GM19463 (cell line): ENCODE measurements at regions not wholly inside any gene's neighbourhood (a gene's known extent, or its start where the extent isn't known, plus 50 kb on each side); places are given as distances from the start of the nearest gene placed in this dataset.
A peak's percentile ranks its signal among the peaks of the same experiment; 100 is the strongest.

Source experiments
- ATAC-seq: cut with Tn5 transposase; IDR thresholded peaks from one replicate; pipeline ENCODE4 v1.9.1; 2021; ENCODE audit warnings: mild to moderate bottlenecking, moderate library complexity; ENCODE audit not compliant: unreplicated experiment

DNA sequence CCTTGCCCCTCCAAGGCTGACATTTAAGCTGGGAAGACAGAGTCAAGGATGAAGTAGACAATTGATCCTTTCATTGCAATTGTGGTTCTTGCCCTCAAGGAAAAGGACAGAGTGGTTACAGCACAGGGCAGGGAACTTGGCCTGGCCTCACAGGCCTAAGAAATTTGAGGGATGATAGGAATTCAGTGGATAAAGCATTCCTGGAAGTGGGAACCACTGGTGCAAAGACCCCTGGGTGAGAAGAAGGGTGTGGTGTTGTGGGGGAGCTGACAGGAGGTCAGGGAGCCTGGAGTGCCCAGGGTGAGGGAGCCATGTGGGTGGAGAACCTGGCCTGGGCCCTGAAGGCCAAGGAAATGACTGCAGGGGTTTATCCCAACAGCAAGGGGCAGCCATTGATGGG is 287.4 kb downstream of the UACA start:
- ATAC-seq: no peak

DNA sequence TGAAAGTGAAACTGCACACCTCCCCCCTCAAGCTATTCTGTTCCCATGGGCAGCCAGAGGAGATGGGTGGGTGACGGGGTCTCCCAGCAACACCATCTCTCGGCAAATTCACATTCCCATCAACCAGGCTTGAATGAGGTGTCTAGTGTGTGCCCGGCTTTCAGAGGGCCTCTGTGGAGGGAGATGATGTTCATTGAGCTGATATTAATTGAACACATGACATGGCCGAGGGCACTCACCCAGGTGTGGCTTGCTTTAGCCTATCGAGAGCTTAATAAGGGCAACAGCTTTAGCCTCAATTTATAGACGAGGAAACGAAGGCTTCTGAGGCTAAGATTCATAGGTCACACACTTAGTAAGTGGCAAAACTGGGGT is 288.0 kb downstream of the UACA start:
- ATAC-seq: no peak

DNA sequence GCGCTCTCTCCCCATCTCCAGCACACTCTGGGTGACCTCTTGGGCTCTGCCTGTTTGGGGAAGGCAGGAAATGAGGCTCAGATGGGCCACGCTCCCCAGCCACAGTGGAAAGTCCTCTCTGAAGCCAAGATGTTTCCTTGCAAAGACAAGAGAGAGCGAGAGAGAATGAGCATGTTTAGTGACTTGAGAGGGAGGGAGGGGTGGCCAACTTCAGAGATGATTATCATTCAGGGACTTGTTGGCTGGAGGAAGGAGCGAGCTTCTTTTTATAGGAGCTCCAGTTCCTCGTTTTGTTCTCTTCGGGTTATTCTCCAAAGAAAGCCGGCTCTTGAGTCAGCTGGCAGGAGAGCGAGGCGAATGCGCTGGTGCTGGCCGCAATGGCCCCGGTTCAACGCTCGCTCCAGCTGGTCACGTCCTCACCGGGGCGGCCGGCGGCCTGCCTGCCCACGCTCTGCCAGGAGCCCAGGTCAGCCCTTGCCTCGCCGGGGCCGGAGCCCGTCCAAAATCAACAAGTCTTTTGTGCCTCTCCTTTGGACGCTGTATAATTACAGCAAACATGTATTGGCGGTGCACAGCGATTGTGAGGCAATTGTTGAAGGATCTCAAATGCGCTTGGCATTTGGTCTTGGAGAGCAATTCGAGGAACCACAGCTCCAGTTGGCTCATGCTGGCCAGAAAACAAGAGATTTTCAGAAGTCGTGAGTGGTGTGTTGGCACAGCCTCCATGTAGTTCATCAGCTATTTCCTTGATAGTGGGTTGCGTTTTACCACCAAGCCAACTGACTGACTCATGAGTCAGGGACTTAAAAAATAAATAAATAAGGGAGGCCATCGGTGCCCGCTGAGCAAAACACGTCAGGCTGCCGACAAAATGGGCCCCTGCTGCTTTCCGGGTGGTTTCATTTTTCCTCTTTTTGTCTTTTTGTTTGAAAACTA is 288.6 kb downstream of the UACA start:
- no peak for ATAC-seq

DNA sequence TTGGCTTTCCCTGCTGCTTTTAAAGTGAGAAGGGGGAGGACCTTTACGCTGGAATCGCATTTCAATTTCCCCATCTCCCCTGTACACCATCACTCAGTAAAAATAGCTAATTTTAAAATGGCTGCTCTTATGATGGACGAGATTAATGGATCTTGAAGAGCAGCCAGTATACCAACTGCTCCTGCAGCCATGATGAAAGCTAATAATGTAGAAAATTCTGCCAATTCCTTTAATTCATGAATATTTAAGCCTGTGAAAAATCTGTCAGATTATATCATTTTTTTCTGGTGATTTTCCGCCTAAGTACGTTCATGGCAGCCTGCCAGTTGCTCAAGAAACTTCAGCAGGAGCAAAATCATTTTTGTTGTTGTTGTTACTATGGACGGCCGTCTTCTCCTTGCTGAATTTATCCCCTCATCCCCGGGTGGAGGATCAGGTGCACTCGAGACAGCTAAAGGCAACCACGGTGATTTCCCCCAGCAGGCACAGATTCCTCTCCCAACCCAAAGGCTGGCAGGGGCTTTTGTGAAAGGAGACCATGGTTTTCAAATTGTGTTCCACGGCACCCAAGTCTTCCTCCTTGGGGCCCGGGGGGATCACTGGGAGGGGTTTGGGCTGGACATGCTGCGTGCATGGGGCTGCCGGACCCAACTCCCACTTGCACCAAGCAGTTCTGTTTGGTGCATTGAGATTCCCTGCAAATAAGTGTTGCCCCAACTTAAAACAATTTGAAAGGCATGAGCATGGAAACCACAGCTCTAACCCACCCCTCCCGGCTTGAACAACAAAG is 289.6 kb downstream of the UACA start:
- ATAC-seq: no peak

DNA sequence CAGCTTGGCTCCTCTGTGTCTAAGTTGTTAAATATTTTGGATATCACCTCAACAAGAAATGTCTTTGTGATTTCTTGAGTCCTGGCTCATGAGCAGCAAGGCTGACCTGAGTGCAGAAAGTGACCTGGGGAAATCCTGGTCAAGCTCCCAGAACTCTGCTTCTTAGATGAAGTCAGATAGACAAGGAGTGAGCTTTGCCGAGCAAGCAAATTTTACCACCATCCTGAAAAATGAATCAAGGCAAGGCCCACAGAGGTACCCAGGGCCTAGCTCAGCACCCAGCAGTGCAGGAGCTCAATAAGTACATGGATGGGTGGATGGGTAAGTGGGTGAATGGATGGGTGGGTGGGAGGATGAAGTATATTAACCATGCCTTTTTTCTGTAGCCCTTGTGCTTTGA is 291.8 kb downstream of the UACA start:
- no peak for ATAC-seq

DNA sequence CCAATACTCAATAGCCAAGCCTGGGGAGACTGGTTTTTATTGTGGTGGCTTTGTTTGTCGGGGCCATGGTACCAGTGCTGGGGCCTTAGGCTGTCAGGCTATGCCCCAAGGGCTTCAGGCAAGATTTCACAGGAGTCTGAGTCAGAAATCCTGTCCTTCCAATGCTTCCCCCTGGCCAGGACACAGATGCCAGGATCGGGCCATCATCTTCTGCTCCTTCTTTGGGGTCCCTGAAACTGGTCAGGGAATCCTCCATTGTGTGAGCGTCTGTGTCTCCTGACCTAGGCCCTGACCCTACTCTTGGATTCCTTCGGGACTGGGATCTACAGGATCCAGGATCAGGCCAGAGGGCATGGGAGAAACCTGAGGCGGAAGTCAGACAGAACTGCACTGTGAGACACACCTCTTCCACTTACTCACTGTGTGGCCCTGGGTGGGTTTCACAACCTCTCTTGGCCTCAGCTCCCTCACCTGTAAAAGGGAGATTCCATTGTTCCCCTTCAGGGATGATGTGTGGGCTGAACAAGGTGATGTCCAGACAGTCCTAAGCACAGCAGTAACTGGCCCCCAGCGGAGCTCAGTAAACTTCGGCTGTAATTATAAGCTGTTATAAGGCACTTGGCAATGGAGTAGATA is 292.7 kb downstream of the UACA start:
- ATAC-seq: no peak

DNA sequence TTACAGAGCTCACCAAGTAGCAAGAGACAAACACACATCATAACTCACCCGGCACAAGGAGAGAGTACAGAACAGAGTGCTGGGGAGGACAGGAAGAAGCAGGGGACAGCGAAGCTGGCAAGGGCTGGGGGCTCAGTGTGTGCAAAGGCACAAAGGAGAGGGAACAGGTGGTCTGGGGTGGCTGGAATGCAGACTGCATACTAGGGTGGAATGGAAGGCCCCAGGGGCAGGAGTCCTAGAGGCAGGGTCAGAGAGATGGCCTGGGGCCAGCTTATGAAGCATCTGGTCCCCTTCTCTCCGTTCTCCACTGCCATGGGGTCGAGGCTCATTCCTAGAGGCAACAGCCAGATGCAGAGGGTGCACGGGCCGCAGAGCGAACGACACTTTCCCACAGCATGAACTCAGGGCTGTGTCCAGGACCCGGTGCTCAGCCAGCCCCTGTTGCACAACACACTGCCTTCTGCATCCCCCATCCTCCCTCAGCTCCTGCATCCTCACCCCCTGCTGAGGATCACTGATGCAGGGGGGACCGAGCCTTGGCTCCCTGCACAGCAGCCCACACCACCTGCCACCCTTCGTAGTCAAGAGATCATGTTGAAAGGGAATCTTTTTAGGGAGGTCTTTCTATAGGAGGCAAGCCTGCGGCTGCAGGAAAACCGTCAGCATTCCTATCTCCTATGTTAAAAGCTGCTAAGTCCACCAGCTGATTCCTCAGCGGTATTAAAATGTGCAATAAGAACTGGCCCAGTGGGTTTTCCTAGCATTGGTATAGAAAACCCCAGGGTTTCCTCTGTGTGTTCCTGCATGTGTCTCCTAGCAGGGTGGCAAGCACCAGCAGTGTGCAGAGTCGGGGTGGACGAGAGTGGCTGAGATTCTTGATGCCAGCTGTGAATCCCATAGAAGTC is 293.5 kb downstream of the UACA start:
- no peak for ATAC-seq

DNA sequence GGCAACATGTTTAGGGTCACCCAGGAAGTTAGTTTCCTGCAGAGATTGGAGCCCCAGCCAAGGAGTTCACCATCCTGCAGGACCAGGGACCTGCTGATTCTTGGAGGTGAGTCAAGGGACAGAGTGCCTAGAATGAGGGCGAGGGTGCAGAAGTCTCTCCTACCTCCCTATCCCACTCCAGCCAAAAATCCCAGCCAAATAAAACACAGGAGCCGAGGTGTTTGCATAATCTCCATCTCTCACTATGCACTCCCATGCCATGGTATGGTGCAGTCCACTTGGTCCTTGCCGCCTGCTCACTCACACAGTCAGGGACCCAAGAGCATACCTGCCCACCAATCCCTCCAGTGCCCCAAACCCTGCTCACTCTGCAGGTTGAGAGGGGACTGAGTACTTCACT is 294.2 kb downstream of the UACA start:
- ATAC-seq: no peak

DNA sequence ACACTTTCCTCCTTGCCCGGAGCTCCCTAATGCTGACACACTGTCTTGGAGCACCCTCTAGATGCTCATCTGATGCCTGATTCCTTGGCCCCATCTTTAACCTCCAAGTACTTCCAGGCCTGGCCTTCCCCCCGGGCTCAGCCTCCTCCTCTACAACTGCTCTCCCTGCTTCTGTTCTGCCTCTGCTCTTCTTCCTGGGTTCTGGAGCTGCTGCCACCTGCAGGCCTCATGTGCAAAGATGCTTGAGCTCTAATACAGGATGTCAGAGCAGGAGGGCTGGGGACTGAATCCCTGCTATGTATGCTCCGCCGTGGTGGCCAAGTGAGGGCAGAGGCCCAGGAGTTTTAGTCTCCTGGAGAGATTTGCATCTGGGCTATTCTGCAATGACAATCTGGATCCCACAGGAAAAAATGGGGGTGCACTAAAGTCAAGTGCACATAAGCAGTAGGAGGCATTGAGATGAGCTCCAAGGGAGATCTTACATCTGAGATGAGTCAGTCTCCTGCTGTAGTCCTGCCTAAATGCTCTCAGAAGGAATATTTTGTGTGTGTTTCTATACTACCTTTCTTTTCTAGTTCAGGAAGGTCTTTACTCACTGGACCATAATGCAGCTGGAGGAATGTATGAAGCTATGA is 296.3 kb downstream of the UACA start:
- no peak for ATAC-seq

DNA sequence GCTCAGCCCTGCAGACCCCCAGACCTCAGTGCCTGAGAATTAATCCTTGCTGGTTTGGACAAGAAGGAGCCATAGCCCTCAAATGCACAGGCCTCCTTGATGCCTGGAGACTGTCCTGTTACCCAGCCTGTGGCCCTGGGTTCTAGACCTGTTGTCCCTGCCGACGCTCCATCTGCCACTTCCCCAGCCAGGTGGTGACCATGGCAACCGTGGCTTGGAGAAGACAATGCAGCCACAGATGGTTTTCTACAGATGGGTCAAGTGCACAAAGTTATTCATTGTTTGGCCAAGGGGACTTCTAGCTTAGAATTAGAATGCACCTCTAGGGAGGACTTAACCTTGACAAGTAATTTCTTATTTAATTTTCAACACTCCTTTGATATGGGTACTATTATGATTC is 297.1 kb downstream of the UACA start:
- no peak for ATAC-seq

DNA sequence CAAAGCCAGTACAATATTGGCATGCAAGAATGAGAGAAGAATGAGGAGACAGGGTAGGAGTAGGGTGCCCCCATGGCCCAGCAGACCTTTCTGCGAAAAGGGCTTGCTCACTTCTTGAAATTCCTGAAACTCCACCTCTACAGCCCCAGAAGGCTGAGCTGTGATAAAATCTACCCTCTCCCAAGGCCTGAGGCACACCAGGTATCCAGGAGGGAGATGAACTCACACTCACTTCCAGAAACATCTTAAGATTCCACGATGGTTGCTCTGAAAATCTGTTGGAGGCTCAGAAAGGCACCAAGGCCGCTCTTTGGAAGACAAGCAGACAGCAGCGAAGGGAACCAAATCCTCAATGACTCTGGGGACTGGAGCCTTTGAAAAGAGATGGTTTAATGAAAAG is 297.5 kb downstream of the UACA start:
- ATAC-seq: no peak

DNA sequence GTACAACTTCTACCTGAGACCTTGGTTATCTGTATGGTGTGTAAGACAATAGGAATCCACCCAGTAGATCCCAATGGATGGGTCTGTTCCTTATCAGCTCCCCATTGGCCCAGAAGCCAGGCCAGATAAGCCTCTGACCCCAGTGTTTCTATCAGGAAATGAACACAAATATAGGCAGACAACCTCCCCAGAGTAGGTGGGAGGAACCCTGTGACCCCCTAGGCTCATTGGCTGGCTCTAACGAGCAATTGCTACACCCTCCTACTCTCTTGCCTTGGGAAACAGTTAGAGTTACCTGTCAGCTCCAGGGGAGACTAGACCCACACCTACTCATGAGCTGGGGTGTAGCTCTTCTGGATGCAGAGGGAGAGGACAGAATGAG is 299.9 kb downstream of the UACA start:
- ATAC-seq: peak; percentile 18

DNA sequence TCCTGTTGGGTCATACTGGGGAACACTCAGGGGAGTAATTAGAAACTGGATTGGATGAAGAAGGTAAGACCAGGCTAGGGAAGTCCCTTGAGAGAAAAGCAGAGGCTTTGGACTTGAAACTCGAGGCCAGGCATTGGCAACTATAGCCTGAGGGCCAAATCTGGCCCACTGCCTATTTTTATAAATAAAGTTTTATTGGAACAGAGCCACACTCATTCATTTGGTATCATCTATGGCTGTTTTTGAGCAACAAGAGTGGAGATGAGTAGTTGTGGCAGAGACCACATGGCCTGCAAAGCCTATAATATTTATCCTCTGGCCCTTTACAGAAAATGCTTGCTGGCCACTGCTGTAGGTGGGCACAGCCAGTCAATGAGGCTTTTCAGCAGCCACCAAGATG is 301.4 kb downstream of the UACA start:
- ATAC-seq: no peak

DNA sequence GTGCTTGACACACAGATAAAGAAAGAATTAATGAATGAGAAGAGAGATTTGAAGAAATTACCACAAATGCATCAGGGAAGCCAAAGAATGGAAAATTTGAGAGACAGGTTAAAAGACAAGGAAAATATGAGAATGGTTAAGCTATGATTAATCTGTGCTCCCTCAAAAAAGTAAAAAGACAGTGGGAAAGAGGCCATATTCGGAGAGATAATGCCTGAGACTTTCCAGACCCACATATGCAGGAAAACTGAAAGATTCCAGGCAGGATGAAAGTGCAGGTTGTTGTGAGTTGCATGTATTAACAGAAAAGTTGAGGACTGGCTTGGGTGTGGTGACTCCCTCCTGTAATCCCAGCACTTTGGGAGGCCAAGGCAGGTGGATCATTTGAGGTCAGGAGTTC is 302.3 kb downstream of the UACA start:
- ATAC-seq: no peak

DNA sequence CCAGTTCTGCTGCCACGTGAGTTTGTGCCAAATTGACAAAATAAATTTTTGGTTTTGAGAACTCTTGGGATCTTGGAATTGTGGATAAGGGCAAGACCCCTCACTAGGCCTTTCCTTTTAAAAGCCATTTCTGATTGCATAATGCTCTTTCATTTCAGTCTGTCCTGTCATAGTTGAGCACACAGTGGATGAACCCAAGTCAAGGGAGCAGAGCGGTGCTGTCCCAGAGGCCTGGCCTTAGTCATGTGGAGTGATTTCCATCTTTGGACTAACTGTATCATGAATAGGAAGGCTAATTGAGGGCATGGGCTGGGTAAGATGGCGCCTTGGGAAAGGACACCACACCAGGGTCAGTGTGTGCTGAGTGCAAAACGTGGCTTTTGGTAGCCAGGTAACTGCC is 304.0 kb downstream of the UACA start:
- no peak for ATAC-seq

DNA sequence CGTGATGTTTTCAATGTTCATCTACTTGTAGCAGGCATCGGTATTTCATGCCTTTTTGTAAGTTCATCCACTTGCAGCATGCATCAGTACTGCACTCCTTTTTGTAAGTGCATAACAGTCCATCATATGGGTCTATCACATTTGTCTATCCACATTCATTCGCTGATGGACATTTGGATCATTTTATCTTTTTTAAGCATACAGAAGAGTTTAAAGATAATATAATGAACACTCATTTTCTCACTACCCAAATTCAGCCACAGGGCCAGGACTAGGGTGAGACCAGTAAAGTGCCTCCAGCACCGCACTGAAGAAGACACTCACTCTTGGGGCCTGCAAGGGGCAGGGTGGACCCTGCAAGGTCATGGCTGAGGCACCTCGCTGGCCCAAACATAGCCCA is 309.6 kb downstream of the UACA start:
- ATAC-seq: no peak

DNA sequence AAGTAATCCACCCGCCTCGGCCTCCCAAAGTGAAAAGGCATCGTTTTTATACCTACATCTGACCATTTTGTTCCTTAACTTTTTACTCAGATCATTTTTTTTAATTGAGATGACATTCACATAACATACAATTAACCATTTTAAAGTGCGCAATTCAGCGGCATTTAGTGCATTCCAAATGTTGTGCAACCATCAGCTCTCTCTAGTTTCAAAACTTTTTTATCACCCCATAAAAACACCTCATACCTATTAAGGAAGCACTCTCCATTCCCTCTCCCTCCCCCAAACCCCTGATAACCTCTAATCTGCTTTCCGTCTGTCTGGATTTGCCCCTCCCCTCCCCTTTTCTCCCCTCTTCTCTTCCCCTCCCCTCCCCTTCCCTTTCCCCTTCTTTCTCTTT is 310.1 kb downstream of the UACA start:
- no peak for ATAC-seq

DNA sequence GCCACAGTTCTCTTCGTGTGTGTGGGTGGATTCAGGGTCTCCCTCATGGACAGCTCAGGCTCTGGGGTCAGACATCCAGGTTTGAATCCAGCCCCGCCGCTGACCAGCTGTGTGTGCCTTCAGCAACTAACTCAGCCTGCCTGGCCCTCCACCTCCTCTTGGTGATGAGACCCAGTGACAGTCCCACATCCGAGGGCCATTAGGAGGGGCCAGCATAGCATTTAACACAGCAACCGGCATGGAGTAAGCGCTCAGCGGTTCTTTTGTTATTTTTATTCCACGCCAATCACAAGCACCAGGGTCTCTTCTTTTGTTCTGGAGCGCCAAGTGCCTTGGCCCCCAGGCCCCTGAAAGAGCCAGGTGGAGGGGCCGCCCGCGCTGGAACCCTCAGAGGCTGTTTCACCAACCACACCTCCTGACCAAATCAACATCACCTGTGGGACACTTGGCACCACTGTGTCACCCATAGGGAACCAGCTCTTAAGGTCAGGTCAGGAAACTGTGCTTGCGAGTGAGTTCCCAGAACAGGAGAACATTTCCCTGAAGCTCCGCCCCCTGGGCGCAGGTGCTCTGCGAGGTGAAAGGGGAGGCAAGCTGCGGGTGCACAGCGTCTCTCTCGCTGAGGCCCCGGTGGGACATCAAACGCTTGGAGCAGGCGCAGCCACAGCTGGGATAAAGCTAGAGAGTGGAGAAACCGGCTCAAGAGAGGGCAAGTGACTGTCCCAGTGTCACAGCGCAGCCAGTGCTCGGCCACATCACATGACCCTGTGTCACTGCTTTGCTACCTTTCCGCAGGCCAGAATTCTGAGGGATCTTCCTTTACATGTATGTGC is 311.3 kb downstream of the UACA start:
- no peak for ATAC-seq

DNA sequence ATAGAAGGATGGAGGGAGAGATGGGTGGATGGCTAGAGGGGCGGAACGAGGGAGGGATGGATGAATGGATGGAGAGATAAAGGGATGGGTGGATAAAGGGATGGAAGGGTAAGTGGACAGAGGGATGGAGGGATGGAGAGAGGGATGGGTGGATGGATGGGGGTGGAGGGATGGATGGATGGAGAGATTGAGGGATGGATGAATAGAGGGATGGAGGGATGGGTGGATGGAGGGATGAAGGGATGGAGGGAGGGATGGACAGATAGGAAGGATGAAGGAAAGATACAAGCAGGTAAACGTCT is 313.3 kb downstream of the UACA start:
- no peak for ATAC-seq
